H9 (cell line): ENCODE measurements at regions not wholly inside any gene's neighbourhood (a gene's known extent, or its start where the extent isn't known, plus 50 kb on each side); places are given as distances from the start of the nearest gene placed in this dataset.
A peak's percentile ranks its signal among the peaks of the same experiment; 100 is the strongest.

Experiments used
- DNase-seq: peaks from one replicate; pipeline ENCODE4 v3.0.0-alpha.2; 2017
- H2AFZ ChIP-seq: one replicate; pipeline ENCODE4 v1.6.1; 2013; ENCODE audit warnings: mild to moderate bottlenecking, low read length, control low read depth, moderate library complexity
- H2AK5ac ChIP-seq: 2 replicates; pipeline ENCODE4 v1.6.1; 2013; ENCODE audit warnings: low read length, control low read depth, mixed read lengths; ENCODE audit not compliant: insufficient read length
- H2BK120ac ChIP-seq: one replicate; pipeline ENCODE4 v1.6.1; 2013; ENCODE audit warnings: low read depth, mild to moderate bottlenecking, low read length, control low read depth, inconsistent platforms; ENCODE audit not compliant: poor library complexity, severe bottlenecking
- H2BK12ac ChIP-seq: 2 replicates; pipeline ENCODE4 v1.6.1; 2013; ENCODE audit warnings: low read length, control low read depth, mixed read lengths, low read depth; ENCODE audit not compliant: insufficient read length
- H2BK15ac ChIP-seq: 2 replicates; pipeline ENCODE4 v1.6.1; 2013; ENCODE audit warnings: low read depth, low read length, control low read depth
- H2BK20ac ChIP-seq: one replicate; pipeline ENCODE4 v1.6.1; 2013; ENCODE audit warnings: low read depth, mild to moderate bottlenecking, low read length, control low read depth, inconsistent platforms; ENCODE audit not compliant: poor library complexity, severe bottlenecking
- H2BK5ac ChIP-seq: 2 replicates; pipeline ENCODE4 v1.6.1; 2013; ENCODE audit warnings: low read length, control low read depth, mixed read lengths; ENCODE audit not compliant: insufficient read length
- H3K14ac ChIP-seq: 2 replicates; pipeline ENCODE4 v1.6.1; 2013; ENCODE audit warnings: low read length, control low read depth; ENCODE audit not compliant: insufficient read depth
- H3K18ac ChIP-seq: 2 replicates; pipeline ENCODE4 v1.6.1; 2013; ENCODE audit warnings: low read depth, mild to moderate bottlenecking, mixed read lengths, low read length, control low read depth; ENCODE audit not compliant: insufficient read length
- H3K23ac ChIP-seq: 2 replicates; pipeline ENCODE4 v1.6.1; 2013; ENCODE audit warnings: low read length, control low read depth, mixed read lengths, low read depth; ENCODE audit not compliant: insufficient read length
- H3K23me2 ChIP-seq: 2 replicates; pipeline ENCODE4 v1.6.1; 2013; ENCODE audit warnings: low read depth, mild to moderate bottlenecking, mixed read lengths, low read length, control low read depth; ENCODE audit not compliant: insufficient read length, poor library complexity, severe bottlenecking
- H3K27ac ChIP-seq: 2 replicates; pipeline ENCODE4 v1.5.1; 2013; ENCODE audit warnings: low read length, control low read depth, mixed read lengths, low read depth; ENCODE audit not compliant: insufficient read length
- H3K27me3 ChIP-seq: 2 replicates; pipeline ENCODE4 v1.6.1; 2013; ENCODE audit warnings: low read length, control low read depth, inconsistent platforms; ENCODE audit not compliant: insufficient read depth
- H3K4ac ChIP-seq: 2 replicates; pipeline ENCODE4 v1.6.1; 2013; ENCODE audit warnings: low read depth, mild to moderate bottlenecking, control low read depth, inconsistent platforms, low read length, moderate library complexity
- H3K4me1 ChIP-seq: 2 replicates; pipeline ENCODE4 v1.6.1; 2013; ENCODE audit warnings: low read length, control low read depth, inconsistent platforms; ENCODE audit not compliant: insufficient read depth
- H3K4me2 ChIP-seq: 2 replicates; pipeline ENCODE4 v1.6.1; 2013; ENCODE audit warnings: low read length, control low read depth, mixed read lengths; ENCODE audit not compliant: insufficient read length, insufficient read depth
- H3K56ac ChIP-seq: 2 replicates; pipeline ENCODE4 v1.6.1; 2013; ENCODE audit warnings: low read depth, mild to moderate bottlenecking, mixed read lengths, low read length, control low read depth; ENCODE audit not compliant: insufficient read length
- H3K79me1 ChIP-seq: 2 replicates; pipeline ENCODE4 v1.6.1; 2013; ENCODE audit warnings: low read depth, mild to moderate bottlenecking, moderate library complexity, low read length, control low read depth, inconsistent platforms; ENCODE audit not compliant: insufficient read depth, poor library complexity, severe bottlenecking
- H3K79me2 ChIP-seq: 2 replicates; pipeline ENCODE4 v1.6.1; 2013; ENCODE audit warnings: low read length, control low read depth, inconsistent platforms; ENCODE audit not compliant: insufficient read depth
- H3K9ac ChIP-seq: 2 replicates; pipeline ENCODE4 v1.6.1; 2013; ENCODE audit warnings: low read length, control low read depth, mixed read lengths; ENCODE audit not compliant: insufficient read length; ENCODE audit errors: extremely low read depth
- H3K9me3 ChIP-seq: one replicate; pipeline ENCODE4 v1.6.1; 2013; ENCODE audit warnings: low read depth, low read length, inconsistent platforms; ENCODE audit not compliant: control insufficient read depth
- H3T11ph ChIP-seq: one replicate; pipeline ENCODE4 v1.6.1; 2013; ENCODE audit warnings: mild to moderate bottlenecking, low read length, control low read depth, inconsistent platforms
- H4K20me1 ChIP-seq: one replicate; pipeline ENCODE4 v1.6.1; 2013; ENCODE audit not compliant: control insufficient read depth, insufficient read length, insufficient read depth
- H4K5ac ChIP-seq: 2 replicates; pipeline ENCODE4 v1.6.1; 2013; ENCODE audit warnings: low read depth, mild to moderate bottlenecking, mixed read lengths, low read length, control low read depth; ENCODE audit not compliant: insufficient read length
- H4K8ac ChIP-seq: replicated peaks from 2 replicates; pipeline ENCODE4 v1.6.1; 2013; ENCODE audit warnings: low read length, control low read depth, mixed read lengths, low read depth; ENCODE audit not compliant: insufficient read length
- H4K91ac ChIP-seq: 2 replicates; pipeline ENCODE4 v1.6.1; 2013; ENCODE audit warnings: low read depth, mild to moderate bottlenecking, moderate library complexity, mixed read lengths, low read length, control low read depth; ENCODE audit not compliant: insufficient read length
- H3K27ac Mint-ChIP-seq, 3 experiments: 2 replicates in 2 of 3; 3 replicates in 1 of 3; pipeline ENCODE4 v1.8.0; 2020 to 2021; ENCODE audit warnings: mixed read lengths in 3 of 3, mild to moderate bottlenecking in 1 of 3, moderate library complexity in 1 of 3
- H3K27me3 Mint-ChIP-seq: 2 replicates; pipeline ENCODE4 v1.8.0; 2021; ENCODE audit warnings: low read depth, mild to moderate bottlenecking, moderate library complexity, mixed read lengths
- H3K36me3 Mint-ChIP-seq, 3 experiments: 2 replicates in 2 of 3; 3 replicates in 1 of 3; pipeline ENCODE4 v1.8.0; 2020 to 2021; ENCODE audit warnings: low read depth in 3 of 3, mixed read lengths in 3 of 3; ENCODE audit not compliant: insufficient read depth in 1 of 3
- H3K4me1 Mint-ChIP-seq, 2 experiments: 2 replicates each; pipeline ENCODE4 v1.8.0; 2020; ENCODE audit warnings: mixed read lengths in 2 of 2
- H3K4me3 Mint-ChIP-seq, 2 experiments: 2 replicates in 1 of 2; 3 replicates in 1 of 2; pipeline ENCODE4 v1.8.0; 2020 to 2021; ENCODE audit warnings: mild to moderate bottlenecking in 2 of 2, mixed read lengths in 2 of 2, moderate library complexity in 1 of 2
- H3K9me3 Mint-ChIP-seq, 2 experiments: 2 replicates in 1 of 2; 3 replicates in 1 of 2; pipeline ENCODE4 v1.8.0; 2020; ENCODE audit warnings: mild to moderate bottlenecking in 2 of 2, mixed read lengths in 2 of 2, moderate library complexity in 1 of 2
- WGBS: extraction: QIAGEN DNeasy Blood & Tissue Kit; methylation state at CpG from one replicate; pipeline ENCODE4 v1.1.7; 2013; ENCODE audit warnings: missing lambda C conversion rate, low lambda C conversion rate, mixed read lengths; ENCODE audit not compliant: insufficient read length; ENCODE audit errors: extremely low coverage; 5-methylcytosine and 5-hydroxymethylcytosine counted together
- TF ChIP-seq, protein P1 (sequence below): fragments of 200-600 bp; sonication (generic); conservative IDR thresholded peaks from 3 replicates; pipeline ENCODE4 v1.8.0; 2021; ENCODE audit warnings: antibody characterized with exemption, mild to moderate bottlenecking

DNA sequence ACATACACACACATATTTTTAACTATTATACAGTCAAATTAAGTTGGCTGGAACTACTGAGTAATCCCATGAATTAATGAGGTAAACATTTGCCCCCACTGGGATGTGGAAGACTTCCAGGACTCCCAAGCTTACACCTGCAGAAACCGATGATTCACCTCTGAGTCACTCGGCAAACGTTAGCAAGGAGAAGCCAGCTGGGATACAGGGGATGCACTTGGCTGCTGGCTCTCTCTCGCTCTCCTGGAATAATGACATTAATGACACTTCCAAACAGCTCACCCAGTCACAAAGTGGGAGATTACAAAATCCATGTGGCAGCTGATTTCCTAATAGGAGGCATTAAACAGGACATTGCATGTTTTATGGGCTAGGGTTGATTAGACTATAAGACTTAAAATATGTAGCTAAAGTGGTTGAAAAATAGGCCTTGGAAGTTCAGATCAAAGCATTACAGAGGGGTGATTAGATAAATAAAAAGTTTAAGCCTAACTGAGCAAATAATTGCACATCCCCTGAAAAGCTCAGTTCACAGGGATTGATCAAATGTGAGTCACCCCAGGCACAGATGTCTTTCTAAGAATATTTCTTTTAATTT, 500.9 kb downstream of the SOX2 start:
- H2BK15ac ChIP-seq: no peak overlapping the region
- no peak overlapping the region for H2AFZ ChIP-seq
- H2BK5ac ChIP-seq: no peak overlapping the region
- no CpG with 5 or more reads among the region's 4 CpGs for WGBS
- H3K27ac Mint-ChIP-seq: peak overlapping the region in 2 of 3 experiments; percentile 62 to 89; a peak in 3 of 7 replicates
- peak; percentile 78 for DNase-seq
- no peak overlapping the region for H3K4me2 ChIP-seq
- peaks cover 2% of the 10 kb centered on the region; the same call in 1 of the 2 replicates for H3K4me1 ChIP-seq
- H3K23ac ChIP-seq: no peak overlapping the region
- H3K79me2 ChIP-seq: no peaks in the 10 kb centered on the region
- no peaks in the 10 kb centered on the region for H3K27me3 ChIP-seq
- H3K27ac ChIP-seq: no peak overlapping the region
- no peaks in the 10 kb centered on the region for H4K20me1 ChIP-seq
- H3K4me1 Mint-ChIP-seq: peaks cover 24 to 25% of the 10 kb centered on the region in 2 experiments
- H3K36me3 Mint-ChIP-seq: no peaks in the 10 kb centered on the region
- H4K5ac ChIP-seq: no peak overlapping the region
- no peak overlapping the region for H2BK20ac ChIP-seq
- H2AK5ac ChIP-seq: no peak overlapping the region
- no peak overlapping the region for H2BK12ac ChIP-seq
- no peak overlapping the region for H3K56ac ChIP-seq
- H3K9ac ChIP-seq: no peak overlapping the region
- no peak overlapping the region for H2BK120ac ChIP-seq
- H3K14ac ChIP-seq: no peak overlapping the region
- H3K27me3 Mint-ChIP-seq: no peaks in the 10 kb centered on the region; the same call in 1 of the 2 replicates
- no peaks in the 10 kb centered on the region for H3K9me3 Mint-ChIP-seq
- H3K23me2 ChIP-seq: no peaks in the 10 kb centered on the region
- no peak overlapping the region for H3K4me3 Mint-ChIP-seq
- no peak overlapping the region for H4K8ac ChIP-seq
- H3K18ac ChIP-seq: no peak overlapping the region
- no peak overlapping the region for H4K91ac ChIP-seq
- no peak overlapping the region for H3K4ac ChIP-seq
- H3T11ph ChIP-seq: no peak overlapping the region
- TF ChIP-seq, protein P1, sequence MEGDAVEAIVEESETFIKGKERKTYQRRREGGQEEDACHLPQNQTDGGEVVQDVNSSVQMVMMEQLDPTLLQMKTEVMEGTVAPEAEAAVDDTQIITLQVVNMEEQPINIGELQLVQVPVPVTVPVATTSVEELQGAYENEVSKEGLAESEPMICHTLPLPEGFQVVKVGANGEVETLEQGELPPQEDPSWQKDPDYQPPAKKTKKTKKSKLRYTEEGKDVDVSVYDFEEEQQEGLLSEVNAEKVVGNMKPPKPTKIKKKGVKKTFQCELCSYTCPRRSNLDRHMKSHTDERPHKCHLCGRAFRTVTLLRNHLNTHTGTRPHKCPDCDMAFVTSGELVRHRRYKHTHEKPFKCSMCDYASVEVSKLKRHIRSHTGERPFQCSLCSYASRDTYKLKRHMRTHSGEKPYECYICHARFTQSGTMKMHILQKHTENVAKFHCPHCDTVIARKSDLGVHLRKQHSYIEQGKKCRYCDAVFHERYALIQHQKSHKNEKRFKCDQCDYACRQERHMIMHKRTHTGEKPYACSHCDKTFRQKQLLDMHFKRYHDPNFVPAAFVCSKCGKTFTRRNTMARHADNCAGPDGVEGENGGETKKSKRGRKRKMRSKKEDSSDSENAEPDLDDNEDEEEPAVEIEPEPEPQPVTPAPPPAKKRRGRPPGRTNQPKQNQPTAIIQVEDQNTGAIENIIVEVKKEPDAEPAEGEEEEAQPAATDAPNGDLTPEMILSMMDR: no peak
- H3K79me1 ChIP-seq: no peaks in the 10 kb centered on the region
- H3K9me3 ChIP-seq: no peaks in the 10 kb centered on the region
